GM13977 (cell line): ENCODE measurements at regions not wholly inside any gene's neighbourhood (a gene's known extent, or its start where the extent isn't known, plus 50 kb on each side); places are given as distances from the start of the nearest gene placed in this dataset.

ENCODE experiments used
- DNase-seq: peaks from one replicate; pipeline ENCODE4 v3.0.0; 2012; ENCODE audit warnings: low spot score
- in situ Hi-C: fragments of 300-500 bp; cut with MboI; formaldehyde crosslinking; loops from one replicate; pipeline ENCODE4 v1.12.0; 2022; ENCODE audit warnings: low sequenced_read_pairs, low pct_unique_long_range_greater_than_20kb, mixed read lengths, inconsistent platforms; ENCODE audit not compliant: unreplicated experiment
- TF ChIP-seq, protein P1 (sequence below): IDR thresholded peaks from 2 replicates; pipeline ENCODE4 v1.5.1; 2012; ENCODE audit warnings: mild to moderate bottlenecking, control low read depth; ENCODE audit not compliant: insufficient read depth; ENCODE audit errors: extremely low read depth, missing control alignments

DNA sequence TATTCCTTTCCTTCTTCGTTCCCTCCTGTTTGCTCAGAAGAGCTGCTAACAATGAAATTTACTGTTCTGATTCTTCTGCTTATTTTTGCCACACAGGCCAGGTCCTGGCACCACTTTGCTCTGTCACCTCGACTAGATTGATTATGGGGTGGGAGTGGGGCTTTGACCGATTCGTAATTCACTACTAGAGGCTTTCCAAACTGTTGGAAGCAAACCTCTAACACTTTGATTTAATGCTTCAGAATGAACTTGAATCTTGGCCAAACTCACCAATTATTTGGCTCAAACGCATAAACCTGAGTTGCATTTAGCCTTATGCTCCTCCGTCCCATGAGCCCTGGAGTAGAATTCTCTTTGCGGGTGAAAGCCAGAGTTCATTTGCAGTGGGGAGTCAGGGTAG, 476.2 kb upstream of the FZD8 start:
- TF ChIP-seq, protein P1, sequence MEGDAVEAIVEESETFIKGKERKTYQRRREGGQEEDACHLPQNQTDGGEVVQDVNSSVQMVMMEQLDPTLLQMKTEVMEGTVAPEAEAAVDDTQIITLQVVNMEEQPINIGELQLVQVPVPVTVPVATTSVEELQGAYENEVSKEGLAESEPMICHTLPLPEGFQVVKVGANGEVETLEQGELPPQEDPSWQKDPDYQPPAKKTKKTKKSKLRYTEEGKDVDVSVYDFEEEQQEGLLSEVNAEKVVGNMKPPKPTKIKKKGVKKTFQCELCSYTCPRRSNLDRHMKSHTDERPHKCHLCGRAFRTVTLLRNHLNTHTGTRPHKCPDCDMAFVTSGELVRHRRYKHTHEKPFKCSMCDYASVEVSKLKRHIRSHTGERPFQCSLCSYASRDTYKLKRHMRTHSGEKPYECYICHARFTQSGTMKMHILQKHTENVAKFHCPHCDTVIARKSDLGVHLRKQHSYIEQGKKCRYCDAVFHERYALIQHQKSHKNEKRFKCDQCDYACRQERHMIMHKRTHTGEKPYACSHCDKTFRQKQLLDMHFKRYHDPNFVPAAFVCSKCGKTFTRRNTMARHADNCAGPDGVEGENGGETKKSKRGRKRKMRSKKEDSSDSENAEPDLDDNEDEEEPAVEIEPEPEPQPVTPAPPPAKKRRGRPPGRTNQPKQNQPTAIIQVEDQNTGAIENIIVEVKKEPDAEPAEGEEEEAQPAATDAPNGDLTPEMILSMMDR, result no peak
- in situ Hi-C loops, result no loop called here
- DNase-seq, result no peak

DNA sequence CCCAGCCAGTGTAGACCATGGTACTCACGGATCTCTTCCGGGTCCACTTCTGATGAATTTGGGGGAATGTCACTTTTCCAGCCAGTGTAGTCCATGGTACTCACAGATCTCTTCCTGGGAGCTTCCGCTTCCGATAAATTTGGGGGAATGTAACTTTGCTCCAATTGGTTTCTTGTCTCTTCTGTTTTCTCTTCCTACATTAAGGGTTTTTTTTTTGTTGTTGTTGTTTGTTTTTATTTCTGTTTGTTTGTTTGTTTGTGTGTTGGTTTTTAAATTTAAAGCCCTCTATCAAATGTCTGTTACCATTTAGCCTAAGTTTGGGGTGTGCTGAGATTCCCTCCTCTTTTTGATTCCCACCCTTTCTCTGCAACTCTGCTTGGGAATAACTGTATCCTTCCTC, 475.8 kb upstream of the FZD8 start:
- in situ Hi-C loops, result no loop called here
- TF ChIP-seq, protein P1, result no peak
- DNase-seq, result no peak

DNA sequence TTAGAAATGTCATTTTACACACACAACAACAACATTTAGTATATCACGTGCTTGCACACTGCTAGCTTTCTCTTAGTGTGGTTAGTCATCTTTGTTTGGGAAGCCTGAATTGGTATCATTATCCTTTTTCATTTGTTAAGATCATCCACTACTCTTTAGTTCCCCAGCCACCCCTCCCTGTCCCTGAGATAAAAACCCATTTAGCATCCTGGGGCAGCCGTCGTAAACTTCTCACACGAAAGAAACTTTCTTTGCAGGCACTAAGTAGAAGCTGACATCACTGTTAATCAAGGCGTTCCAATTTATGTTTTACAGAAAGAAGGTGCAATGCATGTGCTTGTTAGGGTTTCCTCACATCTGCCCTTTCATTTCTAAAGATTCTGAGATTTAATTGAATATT, 475.1 kb upstream of the FZD8 start:
- DNase-seq, result no peak
- in situ Hi-C loops, result no loop called here
- TF ChIP-seq, protein P1, result no peak

DNA sequence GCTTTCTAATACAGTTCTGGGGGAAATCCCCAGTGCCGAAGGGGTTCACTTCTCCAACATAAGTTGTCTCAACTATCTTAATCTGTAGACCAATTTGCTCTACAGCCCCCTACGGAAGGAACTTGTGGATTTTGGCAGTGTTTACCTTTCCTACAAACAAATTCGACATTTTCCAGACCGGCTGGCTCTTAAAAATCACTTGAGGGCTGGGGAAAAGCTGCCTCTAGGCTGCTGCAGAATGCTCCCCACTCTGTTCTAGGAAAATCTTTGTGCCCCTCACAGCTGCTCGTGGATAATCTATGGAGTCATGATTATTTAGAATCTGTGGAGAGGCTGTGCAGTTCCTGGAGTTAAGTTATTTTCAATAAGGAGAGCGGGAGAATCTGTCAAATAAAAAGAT, 474.6 kb upstream of the FZD8 start:
- TF ChIP-seq, protein P1, result no peak
- DNase-seq, result no peak
- in situ Hi-C loops, result no loop called here

DNA sequence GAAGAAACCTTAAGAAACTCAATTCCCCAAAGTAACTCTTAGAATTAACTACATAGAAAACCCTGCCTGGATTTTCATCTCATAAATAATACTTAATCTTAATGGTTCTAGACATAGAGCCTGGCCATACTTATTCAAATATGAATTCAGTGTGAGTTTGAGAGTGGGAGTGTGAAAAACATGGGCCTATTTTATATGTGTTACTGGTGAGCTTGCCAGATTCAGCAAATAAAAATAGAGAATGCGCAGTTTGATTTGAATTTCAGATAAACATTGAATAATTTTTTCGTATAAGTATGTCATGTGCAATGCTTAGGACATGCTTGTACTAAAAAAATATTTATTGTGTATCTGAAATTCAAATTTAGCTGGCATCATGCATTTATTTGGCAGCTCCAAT, 473.9 kb upstream of the FZD8 start:
- TF ChIP-seq, protein P1, result no peak
- in situ Hi-C loops, result no loop called here
- DNase-seq, result no peak

DNA sequence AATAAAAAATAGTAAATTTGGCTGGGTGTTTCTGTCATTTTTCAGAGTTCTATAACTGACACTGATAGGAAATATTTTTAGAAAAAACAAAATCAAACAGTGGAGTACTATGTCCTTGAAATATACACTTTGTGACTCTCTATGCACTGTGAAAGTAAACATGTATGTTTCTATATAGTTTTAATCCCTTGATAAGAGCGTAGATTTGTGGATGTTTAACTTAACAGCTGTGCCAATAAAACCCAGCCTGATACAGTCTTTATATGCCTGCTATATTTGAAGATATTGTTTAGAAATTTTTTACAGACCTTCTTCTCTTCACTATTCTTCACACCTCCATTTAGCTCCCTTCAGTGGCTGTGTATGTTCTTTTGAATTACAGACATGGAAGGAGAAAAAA, 473.3 kb upstream of the FZD8 start:
- DNase-seq, result no peak
- in situ Hi-C loops, result no loop called here
- TF ChIP-seq, protein P1, result no peak

DNA sequence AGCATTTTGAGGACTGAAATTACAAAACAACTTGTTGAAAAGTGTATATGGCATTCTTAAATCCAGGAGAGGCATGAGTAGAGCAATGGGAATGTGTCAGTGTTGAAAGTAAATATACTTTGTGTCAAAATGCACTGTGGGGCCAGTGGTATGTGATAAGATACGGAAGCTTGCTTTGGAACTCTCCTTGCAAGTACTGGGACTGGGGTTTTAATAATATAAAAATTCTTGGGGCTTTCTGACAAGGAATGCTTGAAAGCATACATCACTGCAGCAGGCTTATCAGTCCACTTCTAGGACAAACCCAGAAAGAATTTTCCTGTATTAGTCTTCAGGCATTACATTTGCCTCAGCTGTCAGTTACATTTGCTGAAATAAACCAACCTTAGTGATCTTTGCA, 472.8 kb upstream of the FZD8 start:
- TF ChIP-seq, protein P1, result no peak
- in situ Hi-C loops, result no loop called here
- no peak for DNase-seq
